B cell (primary cell): ENCODE measurements at regions not wholly inside any gene's neighbourhood (a gene's known extent, or its start where the extent isn't known, plus 50 kb on each side); places are given as distances from the start of the nearest gene placed in this dataset.
"Not testable (repeated sequence)": the region's sequence is repeated elsewhere in the genome, so short reads cannot be mapped to it uniquely, and the experiment has no call there.

Experiments
- ATAC-seq: fragments of 200-7000 bp; cut with Tn5 transposase; one replicate; pipeline ENCODE4 v1.10.0; 2021; ENCODE audit warnings: low read depth, mild to moderate bottlenecking, moderate number of reproducible peaks, moderate library complexity
- CTCF ChIA-PET: fragments of 350-600 bp; sonication (Branson Sonifier 250); formaldehyde crosslinking; loops from one replicate; lab custom pipeline; 2021; ENCODE audit warnings: antibody characterized with exemption, inconsistent platforms; lab: Charles Lee
- POLR2A ChIA-PET: fragments of 350-600 bp; sonication (Branson Sonifier 250); formaldehyde crosslinking; loops from one replicate; lab custom pipeline; 2021; ENCODE audit warnings: antibody characterized with exemption; lab: Charles Lee
- DNase-seq: peaks from one replicate; pipeline ENCODE4 v3.0.0; 2013
- H2AFZ ChIP-seq: 2 replicates; pipeline ENCODE4 v1.6.1; 2012; ENCODE audit warnings: mild to moderate bottlenecking, low read depth, low read length; ENCODE audit not compliant: insufficient read depth, poor library complexity, severe bottlenecking
- H3K27ac ChIP-seq, 2 donors: 1 replicate in 1 of 2; 2 replicates in 1 of 2; pipeline ENCODE4 v1.5.1; 2012 to 2013; ENCODE audit warnings: low read length in 2 of 2, mild to moderate bottlenecking in 2 of 2, moderate library complexity in 1 of 2
- H3K27me3 ChIP-seq, 4 experiments: fragments of 200-600 bp in 1 of 4; sonication (generic) in 1 of 4; replicated peaks in 1 of 4; 1 replicate in 2 of 4; 2 replicates in 2 of 4; pipeline versions ENCODE4 v1.6.1 to v1.7.0; 2013 to 2016; ENCODE audit warnings: low read length in 3 of 4, mild to moderate bottlenecking in 2 of 4, mixed read lengths in 1 of 4, moderate library complexity in 1 of 4; ENCODE audit not compliant: insufficient read depth in 4 of 4, control insufficient read depth in 3 of 4; ENCODE audit errors: control extremely low read depth in 1 of 4
- H3K36me3 ChIP-seq, 2 experiments: replicated peaks in 1 of 2; 1 replicate in 1 of 2; 2 replicates in 1 of 2; pipeline versions ENCODE4 v1.6.1 to v1.7.1; 2013; ENCODE audit warnings: low read length in 1 of 2; ENCODE audit not compliant: insufficient read depth in 2 of 2, control insufficient read depth in 1 of 2; ENCODE audit errors: control extremely low read depth in 1 of 2, extremely low read depth in 1 of 2
- H3K4me1 ChIP-seq, 2 donors: fragments of 200-600 bp in 1 of 2; sonication (generic) in 1 of 2; 1 replicate in 1 of 2; 2 replicates in 1 of 2; pipeline versions ENCODE4 v1.5.1 to v1.6.1; 2013 to 2017; ENCODE audit warnings: low read length in 2 of 2; ENCODE audit not compliant: control insufficient read depth in 2 of 2, insufficient read depth in 2 of 2
- H3K4me2 ChIP-seq: replicated peaks from 2 replicates; pipeline ENCODE3; 2012; ENCODE audit warnings: mild to moderate bottlenecking, low read depth, low read length; ENCODE audit not compliant: poor library complexity, severe bottlenecking
- H3K4me3 ChIP-seq, 5 experiments: fragments of 200-600 bp in 1 of 5; sonication (generic) in 1 of 5; 1 replicate in 3 of 5; 2 replicates in 2 of 5; pipeline versions ENCODE4 v1.5.1 to v1.7.0; 2011 to 2016; ENCODE audit warnings: low read length in 4 of 5, mild to moderate bottlenecking in 4 of 5, low read depth in 2 of 5, control low read depth in 1 of 5, moderate library complexity in 1 of 5; ENCODE audit not compliant: insufficient read depth in 1 of 5; ENCODE audit errors: control extremely low read depth in 1 of 5, extremely low read depth in 1 of 5
- H3K79me2 ChIP-seq: fragments of 200-600 bp; sonication (generic); one replicate; pipeline ENCODE4 v1.6.0; 2016; ENCODE audit warnings: low read length; ENCODE audit not compliant: control insufficient read depth, insufficient read depth
- H3K9ac ChIP-seq: fragments of 200-600 bp; sonication (generic); 2 replicates; pipeline ENCODE4 v1.6.1; 2017; ENCODE audit warnings: mild to moderate bottlenecking, low read length, moderate library complexity
- H3K9me3 ChIP-seq, 3 donors: one replicate each; pipeline versions ENCODE4 v1.6.1 to v1.7.1; 2013; ENCODE audit warnings: low read length in 2 of 3; ENCODE audit not compliant: control insufficient read depth in 2 of 3, insufficient read depth in 1 of 3; ENCODE audit errors: control extremely low read depth in 1 of 3
- H4K20me1 ChIP-seq: 2 replicates; pipeline ENCODE4 v1.6.0; 2012; ENCODE audit warnings: mild to moderate bottlenecking, low read length; ENCODE audit not compliant: insufficient read depth, control insufficient read depth, poor library complexity, severe bottlenecking
- H3K27ac Mint-ChIP-seq: one replicate; pipeline ENCODE4 v1.8.0; 2021; ENCODE audit warnings: mixed read lengths
- H3K27me3 Mint-ChIP-seq: one replicate; pipeline ENCODE4 v1.8.0; 2021; ENCODE audit warnings: mixed read lengths
- H3K4me1 Mint-ChIP-seq: one replicate; pipeline ENCODE4 v1.8.0; 2021; ENCODE audit warnings: mixed read lengths
- H3K4me3 Mint-ChIP-seq: one replicate; pipeline ENCODE4 v1.8.0; 2021; ENCODE audit warnings: mixed read lengths
- H3K9me3 Mint-ChIP-seq: one replicate; pipeline ENCODE4 v1.8.0; 2022; ENCODE audit warnings: mixed read lengths; ENCODE audit not compliant: insufficient read depth
- EZH2 ChIP-seq: IDR thresholded peaks from 2 replicates; pipeline ENCODE4 v1.6.1; 2012; ENCODE audit warnings: borderline replicate concordance, low read depth, mild to moderate bottlenecking, moderate library complexity, low read length; ENCODE audit not compliant: insufficient read depth, poor library complexity, severe bottlenecking
- WGBS: methylation state at CpG from one replicate; pipeline ENCODE4 v1.1.5; 2013; ENCODE audit warnings: missing lambda C conversion rate; ENCODE audit not compliant: insufficient coverage; 5-methylcytosine and 5-hydroxymethylcytosine counted together
- intact Hi-C: fragments of 100-400 bp; cut with micrococcal nuclease; formaldehyde crosslinking; loops from one replicate; pipeline ENCODE4 v1.10.0; 2022
- TF ChIP-seq, protein P1 (sequence below): fragments of 200-600 bp; IDR thresholded peaks from one replicate; pipeline ENCODE4 v1.8.0; 2022; ENCODE audit warnings: antibody characterized with exemption, mild to moderate bottlenecking

- no peaks in the 10 kb centered on the region for H3K4me1 ChIP-seq
- CTCF ChIA-PET: no interaction called here
- no peak overlapping the region for H3K27ac Mint-ChIP-seq
Measured at GRCh38 chr6:4256969-4257368, 121.6 kb upstream of the ECI2 start.

GRCh38 chr6:4253604-4254231 is 118.3 kb upstream of the ECI2 start:
- Histone ChIP-seq H3K4me1 (no peaks in the 10 kb centered on the region), H3K27me3 (no peaks in the 10 kb centered on the region), H3K36me3 (no peaks in the 10 kb centered on the region), H3K4me3 (no peak overlapping the region), H4K20me1 (no peaks in the 10 kb centered on the region), H2AFZ (no peak overlapping the region), H3K4me2 (no peak overlapping the region), H3K9me3 (no peaks in the 10 kb centered on the region), H3K27ac (no peak overlapping the region), H3K79me2 (no peaks in the 10 kb centered on the region), H3K9ac (no peak overlapping the region)
- Mint-ChIP-seq H3K9me3 (peaks cover 2% of the 10 kb centered on the region), H3K4me1 (no peaks in the 10 kb centered on the region), H3K27ac (no peak overlapping the region), H3K27me3 (peaks cover 15% of the 10 kb centered on the region), H3K4me3 (no peak overlapping the region)
- ChIA-PET CTCF (no interaction called here), POLR2A (no interaction called here)
- WGBS: 82% methylated on average over 4 of the region's 5 CpGs
- TF ChIP-seq EZH2: no peak
- TF ChIP-seq, protein P1, sequence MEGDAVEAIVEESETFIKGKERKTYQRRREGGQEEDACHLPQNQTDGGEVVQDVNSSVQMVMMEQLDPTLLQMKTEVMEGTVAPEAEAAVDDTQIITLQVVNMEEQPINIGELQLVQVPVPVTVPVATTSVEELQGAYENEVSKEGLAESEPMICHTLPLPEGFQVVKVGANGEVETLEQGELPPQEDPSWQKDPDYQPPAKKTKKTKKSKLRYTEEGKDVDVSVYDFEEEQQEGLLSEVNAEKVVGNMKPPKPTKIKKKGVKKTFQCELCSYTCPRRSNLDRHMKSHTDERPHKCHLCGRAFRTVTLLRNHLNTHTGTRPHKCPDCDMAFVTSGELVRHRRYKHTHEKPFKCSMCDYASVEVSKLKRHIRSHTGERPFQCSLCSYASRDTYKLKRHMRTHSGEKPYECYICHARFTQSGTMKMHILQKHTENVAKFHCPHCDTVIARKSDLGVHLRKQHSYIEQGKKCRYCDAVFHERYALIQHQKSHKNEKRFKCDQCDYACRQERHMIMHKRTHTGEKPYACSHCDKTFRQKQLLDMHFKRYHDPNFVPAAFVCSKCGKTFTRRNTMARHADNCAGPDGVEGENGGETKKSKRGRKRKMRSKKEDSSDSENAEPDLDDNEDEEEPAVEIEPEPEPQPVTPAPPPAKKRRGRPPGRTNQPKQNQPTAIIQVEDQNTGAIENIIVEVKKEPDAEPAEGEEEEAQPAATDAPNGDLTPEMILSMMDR: no peak
- intact Hi-C loops: no loop called here
- DNase-seq: no peak
- no peak for ATAC-seq

More at GRCh38 chr6:4256969-4257368, 121.6 kb upstream of the ECI2 start:
- intact Hi-C loops: no loop called here
- Histone ChIP-seq H3K4me2 (no peak overlapping the region), H3K27me3 (no peaks in the 10 kb centered on the region), H3K36me3 (no peaks in the 10 kb centered on the region), H4K20me1 (no peaks in the 10 kb centered on the region), H3K9ac (no peak overlapping the region), H3K27ac (no peak overlapping the region), H3K9me3 (no peaks in the 10 kb centered on the region), H3K79me2 (no peaks in the 10 kb centered on the region), H3K4me3 (no peak overlapping the region), H2AFZ (no peak overlapping the region)
- POLR2A ChIA-PET: no interaction called here
- TF ChIP-seq, protein P1: no peak
- TF ChIP-seq EZH2: no peak
- H3K9me3 Mint-ChIP-seq: peaks cover 2% of the 10 kb centered on the region
- ATAC-seq (no peak), DNase-seq (no peak)
- WGBS: 100% methylated on average over 1 of the region's 3 CpGs
- no peak overlapping the region for H3K4me3 Mint-ChIP-seq
- H3K27me3 Mint-ChIP-seq: peaks cover 13% of the 10 kb centered on the region
- no peaks in the 10 kb centered on the region for H3K4me1 Mint-ChIP-seq

DNA sequence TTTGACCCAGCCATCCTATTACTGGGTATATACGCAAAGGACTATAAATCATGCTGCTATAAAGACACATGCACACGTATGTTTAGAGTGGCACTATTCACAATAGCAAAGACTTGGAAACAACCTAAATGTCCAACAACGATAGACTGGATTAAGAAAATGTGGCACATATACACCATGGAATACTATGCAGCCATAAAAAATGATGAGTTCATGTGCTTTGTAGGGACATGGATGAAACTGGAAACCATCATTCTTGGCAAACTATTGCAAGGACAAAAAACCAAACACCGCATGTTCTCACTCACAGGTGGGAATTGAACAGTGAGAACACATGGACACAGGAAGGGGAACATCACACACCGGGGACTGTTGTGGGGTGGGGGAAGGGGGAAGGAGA is 117.1 kb upstream of the ECI2 start:
- H3K4me3 Mint-ChIP-seq, H3K4me1 ChIP-seq, H3K27me3 ChIP-seq, H3K27ac Mint-ChIP-seq, intact Hi-C loops, CTCF ChIA-PET, H3K4me2 ChIP-seq, H3K9me3 ChIP-seq, H3K9me3 Mint-ChIP-seq, H3K4me3 ChIP-seq, H3K9ac ChIP-seq, DNase-seq, H2AFZ ChIP-seq, ATAC-seq, H3K27ac ChIP-seq, H3K36me3 ChIP-seq, H3K79me2 ChIP-seq, POLR2A ChIA-PET, H4K20me1 ChIP-seq, H3K4me1 Mint-ChIP-seq: not testable (repeated sequence)
- H3K27me3 Mint-ChIP-seq: peaks cover 20% of the 10 kb centered on the region
- no CpG with 5 or more reads among the region's 5 CpGs for WGBS
